C4-2B (cell line): ENCODE measurements at regions not wholly inside any gene's neighbourhood (a gene's known extent, or its start where the extent isn't known, plus 50 kb on each side); places are given as distances from the start of the nearest gene placed in this dataset.

Source experiments
- CTCF ChIP-seq: fragments of 450-650 bp; conservative IDR thresholded peaks from 2 replicates; pipeline ENCODE4 v1.5.1; 2017; ENCODE audit warnings: mild to moderate bottlenecking
- ZFX ChIP-seq: fragments of 450-650 bp; IDR thresholded peaks from 2 replicates; pipeline ENCODE4 v1.6.1; 2017

GRCh38 chr10:10517866-10518265, 499.8 kb upstream of the CELF2 start:
- no peak for TF ChIP-seq CTCF
- no peak for TF ChIP-seq ZFX
